8988T (cell line): ENCODE measurements at regions not wholly inside any gene's neighbourhood (a gene's known extent, or its start where the extent isn't known, plus 50 kb on each side); places are given as distances from the start of the nearest gene placed in this dataset.

Experiments
- DNase-seq: peaks from one replicate; pipeline ENCODE4 v3.0.0; 2011

- no peak for DNase-seq
Observed at GRCh38 chr2:8575834-8576423, 105.9 kb upstream of the ID2 start.

DNA sequence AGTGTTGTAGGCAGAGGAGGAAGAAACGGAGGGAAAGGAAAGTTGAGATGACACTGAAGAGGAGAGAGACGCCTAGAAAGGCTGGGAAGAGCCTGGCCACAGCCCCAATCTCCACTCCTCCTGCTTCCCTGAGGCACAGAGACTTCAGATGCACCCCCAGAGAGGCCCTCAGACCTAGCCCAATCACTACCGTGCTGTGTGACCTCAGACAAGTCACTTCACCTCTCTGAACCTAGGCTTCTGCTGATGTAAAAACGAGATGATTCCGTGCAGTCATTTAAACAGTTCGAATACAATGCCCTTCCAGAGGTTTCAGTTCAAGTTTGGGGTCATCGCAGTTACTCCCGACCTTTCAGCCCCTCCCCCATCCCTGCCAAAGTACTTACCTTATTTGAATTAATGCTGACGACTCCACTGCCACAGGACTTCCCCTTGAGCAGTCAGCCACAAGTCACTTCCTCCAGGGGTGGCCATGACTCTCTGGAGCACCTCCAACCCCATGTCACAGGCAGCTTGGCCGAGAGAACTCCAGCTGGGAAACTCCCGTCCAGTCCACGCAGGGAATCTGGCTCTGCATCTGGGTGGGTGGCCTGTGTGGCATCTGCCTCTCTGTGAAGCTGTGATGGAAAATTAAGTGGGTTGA, 105.2 kb upstream of the ID2 start:
- no peak for DNase-seq

GRCh38 chr2:8577573-8577972, 104.3 kb upstream of the ID2 start:
- DNase-seq: no peak

DNA sequence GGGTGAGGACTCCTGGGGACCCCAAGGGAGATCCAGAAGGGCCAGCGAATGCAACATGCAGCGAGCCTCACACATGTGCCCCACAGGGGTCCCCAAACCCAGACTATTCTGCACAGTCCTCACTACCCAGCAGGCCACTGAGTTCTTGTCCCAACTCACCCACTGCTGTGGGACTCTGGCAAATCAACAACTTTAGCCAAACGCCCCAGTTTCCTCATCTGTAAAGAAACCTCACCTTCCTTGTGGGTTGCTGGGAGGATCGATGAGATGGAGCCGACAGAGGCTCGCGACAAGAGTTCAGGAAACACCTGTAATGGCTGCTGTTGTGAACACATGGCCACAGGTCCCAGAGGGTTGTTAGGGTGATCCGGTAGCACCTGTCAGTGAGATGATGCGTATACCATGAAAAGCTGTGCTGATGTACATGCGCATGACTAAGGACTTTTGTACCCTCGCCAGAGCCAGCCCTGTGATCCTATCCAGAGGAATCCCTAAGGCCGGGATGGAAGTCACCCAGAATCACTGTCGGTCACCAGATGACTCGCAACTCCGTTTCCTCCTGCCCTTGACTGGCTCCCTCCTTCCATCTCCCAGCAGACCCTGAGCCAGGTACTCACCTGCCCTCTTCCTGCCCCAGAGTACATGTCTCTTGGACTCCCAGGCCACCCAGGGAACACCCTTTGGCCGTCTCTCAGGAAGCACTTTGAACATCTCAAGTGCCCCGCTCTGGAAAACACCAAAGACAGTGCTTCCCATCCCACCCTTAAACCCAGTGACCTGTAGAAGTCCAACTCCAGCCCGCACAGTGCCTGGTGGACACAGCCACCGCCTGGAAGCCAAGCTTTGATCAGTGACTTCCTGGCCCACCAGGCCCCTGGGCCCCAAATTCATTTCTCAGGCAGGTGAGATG, 103.3 kb upstream of the ID2 start:
- DNase-seq: no peak

- DNase-seq: no peak
Observed at GRCh38 chr2:8579485-8580085, 102.3 kb upstream of the ID2 start.

- no peak for DNase-seq
Observed at GRCh38 chr2:8580316-8581233, 101.3 kb upstream of the ID2 start.

DNA sequence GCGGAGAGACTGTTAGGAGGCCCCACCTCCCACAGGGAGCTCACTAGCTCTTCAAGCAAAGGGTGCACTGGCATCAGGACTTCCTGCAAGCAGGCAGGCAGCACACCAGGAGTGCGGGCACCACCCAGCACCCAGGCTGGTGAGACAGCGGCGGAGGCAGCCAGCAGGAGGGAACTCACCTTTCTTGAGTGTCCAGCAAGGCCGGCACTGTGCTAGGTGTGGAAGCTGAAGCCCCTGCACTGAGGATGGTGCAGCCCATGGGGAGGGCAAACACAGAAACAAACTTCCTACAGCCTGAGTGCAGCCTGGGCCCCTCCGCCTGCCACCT, 100.7 kb upstream of the ID2 start:
- DNase-seq: no peak

DNA sequence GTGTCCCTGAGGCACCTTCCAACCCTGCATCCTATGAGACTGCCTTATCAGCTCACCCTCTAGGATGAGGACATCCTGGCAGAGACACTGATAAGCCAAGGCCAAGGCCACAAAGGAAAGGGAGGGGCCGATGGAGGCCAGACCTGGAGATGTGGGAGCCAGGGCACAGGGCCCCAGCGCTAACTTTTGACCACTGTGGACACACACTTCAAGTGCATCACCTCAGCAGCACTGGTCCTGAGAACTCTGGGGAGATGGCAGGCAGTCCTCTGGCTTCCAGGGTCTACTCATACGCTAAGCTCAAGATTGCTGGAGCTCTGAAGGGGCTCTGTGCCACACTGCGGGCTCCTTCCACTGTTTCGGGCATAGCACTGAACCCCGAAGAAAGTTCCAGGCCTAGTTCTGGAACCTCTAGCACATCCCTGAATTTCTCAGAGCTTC, 100.2 kb upstream of the ID2 start:
- DNase-seq: no peak

- no peak for DNase-seq
Observed at GRCh38 chr2:8582191-8582590, 99.7 kb upstream of the ID2 start.

- DNase-seq: no peak
Observed at GRCh38 chr2:8582651-8583399, 99.0 kb upstream of the ID2 start.

DNA sequence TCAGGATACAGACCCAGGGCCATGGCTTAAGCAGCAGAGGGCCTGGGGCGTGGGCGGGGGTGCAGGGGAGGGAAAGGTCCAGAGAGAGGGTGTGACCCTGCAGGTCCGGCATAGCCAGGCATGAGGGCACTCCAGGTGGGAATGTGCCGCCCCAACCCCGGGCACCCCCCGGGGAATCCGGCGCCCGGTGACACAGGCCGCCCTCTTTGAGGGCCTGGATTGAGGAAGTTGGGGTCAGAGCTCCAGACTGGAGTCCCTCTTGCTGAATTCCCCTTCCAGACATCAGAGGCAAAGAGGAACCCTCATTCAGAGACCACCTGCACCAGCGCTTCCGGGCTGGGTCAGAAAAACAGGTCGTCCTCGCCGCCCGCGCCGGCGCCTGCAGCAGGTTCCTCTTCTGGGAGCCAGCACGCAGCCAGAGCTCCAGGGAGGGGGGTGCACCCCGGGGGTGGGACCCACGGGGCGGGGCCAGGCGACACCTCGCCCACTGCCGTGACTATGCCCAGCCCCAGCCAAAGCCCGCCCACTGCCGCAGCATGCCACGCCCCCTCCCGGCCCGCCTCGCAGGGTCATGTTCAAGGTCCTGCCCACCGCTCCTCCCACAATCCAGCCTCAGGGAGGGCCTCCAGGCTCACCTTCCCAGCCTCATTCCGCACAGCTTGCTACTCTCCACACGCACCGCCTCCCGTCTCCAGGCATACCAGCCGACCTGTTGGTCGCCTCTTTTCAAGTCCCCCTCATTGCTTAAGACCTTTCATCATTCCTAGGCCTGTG, 98.3 kb upstream of the ID2 start:
- peak; percentile 45 for DNase-seq

DNA sequence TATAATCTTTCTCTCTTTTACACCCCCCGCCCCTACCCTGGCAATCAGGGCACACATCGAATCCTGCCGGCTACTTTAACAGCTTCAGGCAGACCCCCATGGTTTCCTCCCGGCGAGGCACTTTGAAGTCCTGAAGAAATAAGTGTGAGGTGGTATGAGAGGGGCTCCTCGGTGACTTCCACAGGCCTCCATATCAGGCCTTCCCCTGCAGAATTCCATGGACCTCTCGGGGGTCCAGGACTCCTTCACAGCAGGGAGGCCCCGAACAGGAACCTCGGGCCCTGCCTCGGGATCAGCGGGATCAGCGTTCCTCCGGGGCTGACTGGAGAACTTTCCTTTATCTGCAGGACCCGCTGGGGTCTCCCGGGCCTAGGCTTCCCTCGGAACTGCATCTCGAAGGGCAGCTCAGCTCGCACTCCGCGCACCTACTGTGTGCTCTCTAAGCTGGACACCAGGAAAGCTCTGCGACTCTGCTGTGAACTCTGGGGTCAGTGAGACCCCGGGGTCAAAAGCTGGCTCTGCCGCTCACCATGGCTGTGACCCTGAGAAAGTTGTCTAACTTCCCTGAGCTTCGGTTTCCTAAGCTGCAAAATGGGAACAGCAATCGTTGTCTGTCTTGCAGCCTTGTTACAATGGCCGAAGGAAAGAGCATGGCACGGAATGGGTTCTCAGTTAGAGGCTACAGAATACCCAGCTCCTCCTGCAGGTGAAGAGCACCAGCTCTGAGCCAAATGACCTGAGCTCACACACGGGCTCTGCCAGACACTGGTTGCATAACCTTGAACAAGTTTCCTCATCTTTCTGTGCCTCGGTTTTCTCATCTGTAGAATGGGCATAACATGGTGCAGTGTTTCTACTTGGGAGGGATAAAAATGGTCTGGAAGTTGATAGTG, 97.4 kb upstream of the ID2 start:
- DNase-seq: no peak

GRCh38 chr2:8586457-8587051, 95.3 kb upstream of the ID2 start:
- no peak for DNase-seq

GRCh38 chr2:8587251-8587791, 94.5 kb upstream of the ID2 start:
- DNase-seq: no peak

- no peak for DNase-seq
Observed at GRCh38 chr2:8587920-8588830, 93.7 kb upstream of the ID2 start.

GRCh38 chr2:8588831-8589191, 93.0 kb upstream of the ID2 start:
- DNase-seq: no peak

DNA sequence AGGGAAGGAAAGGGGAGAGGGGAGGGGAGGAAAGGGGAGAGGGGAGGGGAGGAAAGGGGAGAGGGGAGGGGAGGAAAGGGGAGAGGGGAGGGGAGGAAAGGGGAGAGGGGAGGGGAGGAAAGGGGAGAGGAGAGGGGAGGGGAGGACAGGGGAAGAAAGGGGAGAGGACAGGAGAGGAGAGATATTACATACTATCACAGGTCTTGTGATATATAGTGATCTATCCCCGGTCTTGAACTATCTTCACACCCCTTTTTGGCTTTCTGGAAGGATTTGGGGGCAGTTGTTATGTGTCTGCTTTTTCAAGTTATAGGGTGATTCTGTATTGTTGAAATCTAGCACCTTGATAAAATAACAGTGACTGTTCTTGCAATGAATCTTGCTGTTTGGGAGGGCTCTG, 92.1 kb upstream of the ID2 start:
- no peak for DNase-seq

- DNase-seq: no peak
Observed at GRCh38 chr2:8590938-8591337, 90.9 kb upstream of the ID2 start.
